Gastroesophageal sphincter (tissue), 4 donors: ENCODE measurements at regions not wholly inside any gene's neighbourhood (a gene's known extent, or its start where the extent isn't known, plus 50 kb on each side); places are given as distances from the start of the nearest gene placed in this dataset.

ENCODE experiments used
- ATAC-seq: fragments of 150-250 bp; one replicate; pipeline ENCODE4 v1.9.1; 2016; ENCODE audit warnings: mild to moderate bottlenecking, moderate library complexity
- H3K27ac ChIP-seq, 4 donors: fragments of 200-600 bp; sonication (generic) in 3 of 4; 1 replicate in 3 of 4; 2 replicates in 1 of 4; pipeline ENCODE4 v1.5.1; 2016 to 2019
- H3K27me3 ChIP-seq: fragments of 200-600 bp; sonication (generic); one replicate; pipeline ENCODE4 v1.5.1; 2019
- H3K36me3 ChIP-seq, 2 donors: fragments of 200-600 bp; sonication (generic); one replicate each; pipeline ENCODE4 v1.5.1; 2019; ENCODE audit warnings: control low read depth in 1 of 2
- H3K4me1 ChIP-seq, 3 donors: fragments of 200-600 bp; sonication (generic); 1 replicate in 2 of 3; 2 replicates in 1 of 3; pipeline ENCODE4 v1.5.1; 2016 to 2019; ENCODE audit warnings: control low read depth in 2 of 3
- H3K4me3 ChIP-seq, 2 donors: fragments of 200-600 bp; sonication (generic); one replicate each; pipeline ENCODE4 v1.5.1; 2019; ENCODE audit warnings: mild to moderate bottlenecking in 1 of 2, moderate library complexity in 1 of 2
- H3K9me3 ChIP-seq, 3 donors: fragments of 200-600 bp; sonication (generic); one replicate each; pipeline ENCODE4 v1.5.1; 2017 to 2019; ENCODE audit warnings: control low read depth in 2 of 3
- EP300 ChIP-seq: sonication (generic); formaldehyde crosslinking; IDR thresholded peaks from one replicate; pipeline ENCODE4 v1.6.1; 2017; ENCODE audit warnings: antibody characterized with exemption, mild to moderate bottlenecking
- POLR2A ChIP-seq, 2 donors: fragments of 450-650 bp; IDR thresholded peaks; one replicate each; pipeline ENCODE4 v1.6.1; 2017; ENCODE audit warnings: antibody characterized with exemption in 2 of 2, mild to moderate bottlenecking in 2 of 2, moderate library complexity in 1 of 2
- POLR2AphosphoS5 ChIP-seq: sonication (generic); formaldehyde crosslinking; IDR thresholded peaks from one replicate; pipeline ENCODE4 v1.6.1; 2017; ENCODE audit warnings: antibody characterized with exemption
- WGBS, 2 donors: methylation state at CpG; one replicate each; pipeline ENCODE4 v1.1.5; 2018; ENCODE audit warnings: low coverage in 1 of 2; 5-methylcytosine and 5-hydroxymethylcytosine counted together
- TF ChIP-seq, protein P1 (sequence below), 4 experiments: fragments of 200-600 bp in 2 of 4; fragments of 450-650 bp in 2 of 4; sonication (generic) in 1 of 4; IDR thresholded peaks; one replicate each; pipeline ENCODE4 v1.5.1; 2017 to 2019; ENCODE audit warnings: antibody characterized with exemption in 4 of 4, mild to moderate bottlenecking in 2 of 4, moderate library complexity in 2 of 4

DNA sequence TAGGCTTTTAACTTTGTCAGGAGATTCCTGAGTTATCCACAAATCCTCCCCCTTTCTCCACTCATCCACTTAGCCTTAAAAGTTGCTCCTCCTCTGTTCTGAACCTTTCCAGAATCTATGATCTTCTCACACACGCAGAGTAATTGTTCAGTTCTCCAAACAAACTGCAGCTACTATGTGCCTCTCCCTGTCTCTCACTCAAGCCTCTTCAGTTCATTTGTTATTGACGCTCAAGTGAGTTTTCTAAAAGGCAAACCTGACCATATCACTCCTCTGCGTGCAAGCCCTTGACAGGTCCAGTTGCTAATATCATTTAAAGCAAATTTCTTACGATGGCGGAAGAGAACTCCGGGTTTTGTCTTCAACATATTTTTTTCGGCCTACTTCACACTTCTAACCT, 1169.7 kb upstream of the TENM4 start:
- H3K27me3 ChIP-seq, result no peaks in the 10 kb centered on the region
- no peaks in the 10 kb centered on the region for H3K4me1 ChIP-seq
- WGBS, 2 donors, result 81 to 89% methylated on average over 7 of the region's 7 CpGs
- H3K9me3 ChIP-seq, result no peaks in the 10 kb centered on the region
- no peak for ATAC-seq
- no peak overlapping the region for H3K4me3 ChIP-seq
- TF ChIP-seq, protein P1, sequence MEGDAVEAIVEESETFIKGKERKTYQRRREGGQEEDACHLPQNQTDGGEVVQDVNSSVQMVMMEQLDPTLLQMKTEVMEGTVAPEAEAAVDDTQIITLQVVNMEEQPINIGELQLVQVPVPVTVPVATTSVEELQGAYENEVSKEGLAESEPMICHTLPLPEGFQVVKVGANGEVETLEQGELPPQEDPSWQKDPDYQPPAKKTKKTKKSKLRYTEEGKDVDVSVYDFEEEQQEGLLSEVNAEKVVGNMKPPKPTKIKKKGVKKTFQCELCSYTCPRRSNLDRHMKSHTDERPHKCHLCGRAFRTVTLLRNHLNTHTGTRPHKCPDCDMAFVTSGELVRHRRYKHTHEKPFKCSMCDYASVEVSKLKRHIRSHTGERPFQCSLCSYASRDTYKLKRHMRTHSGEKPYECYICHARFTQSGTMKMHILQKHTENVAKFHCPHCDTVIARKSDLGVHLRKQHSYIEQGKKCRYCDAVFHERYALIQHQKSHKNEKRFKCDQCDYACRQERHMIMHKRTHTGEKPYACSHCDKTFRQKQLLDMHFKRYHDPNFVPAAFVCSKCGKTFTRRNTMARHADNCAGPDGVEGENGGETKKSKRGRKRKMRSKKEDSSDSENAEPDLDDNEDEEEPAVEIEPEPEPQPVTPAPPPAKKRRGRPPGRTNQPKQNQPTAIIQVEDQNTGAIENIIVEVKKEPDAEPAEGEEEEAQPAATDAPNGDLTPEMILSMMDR (IDR thresholded peaks at IDR 0.05), result no peak
- TF ChIP-seq POLR2AphosphoS5, result no peak
- TF ChIP-seq POLR2A (IDR thresholded peaks at IDR 0.05), result no peak
- no peak for TF ChIP-seq EP300
- no peaks in the 10 kb centered on the region for H3K36me3 ChIP-seq
- H3K27ac ChIP-seq, result no peak overlapping the region

DNA sequence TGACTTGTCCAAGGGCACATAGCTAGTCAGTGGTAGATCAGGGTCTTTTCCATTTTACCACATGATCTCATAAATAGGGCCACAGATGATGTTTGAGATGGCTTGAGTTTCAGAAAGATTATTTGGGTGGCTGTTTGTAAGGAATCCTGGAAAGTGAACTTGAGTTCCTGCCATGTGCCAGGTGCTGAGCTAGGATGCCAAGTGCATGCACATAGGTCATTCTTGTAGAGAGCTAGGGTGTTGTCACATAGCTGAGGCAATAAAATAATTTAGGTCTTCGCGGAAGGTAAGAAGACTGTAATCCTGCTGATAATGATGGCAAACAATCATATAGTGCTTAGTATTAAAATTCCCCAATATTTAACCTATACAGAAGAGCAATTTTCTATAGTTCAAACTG, 1162.6 kb upstream of the TENM4 start:
- H3K9me3 ChIP-seq, result no peaks in the 10 kb centered on the region
- H3K4me1 ChIP-seq, result no peaks in the 10 kb centered on the region
- H3K4me3 ChIP-seq, result no peak overlapping the region
- H3K27ac ChIP-seq, result no peak overlapping the region
- no peaks in the 10 kb centered on the region for H3K27me3 ChIP-seq
- ATAC-seq, result no peak
- 93 to 96% methylated on average over 2 of the region's 2 CpGs for WGBS, 2 donors
- TF ChIP-seq POLR2AphosphoS5 (no peak), EP300 (no peak), POLR2A (IDR thresholded peaks at IDR 0.05) (no peak)
- TF ChIP-seq, protein P1 (IDR thresholded peaks at IDR 0.05), result no peak
- no peaks in the 10 kb centered on the region for H3K36me3 ChIP-seq

DNA sequence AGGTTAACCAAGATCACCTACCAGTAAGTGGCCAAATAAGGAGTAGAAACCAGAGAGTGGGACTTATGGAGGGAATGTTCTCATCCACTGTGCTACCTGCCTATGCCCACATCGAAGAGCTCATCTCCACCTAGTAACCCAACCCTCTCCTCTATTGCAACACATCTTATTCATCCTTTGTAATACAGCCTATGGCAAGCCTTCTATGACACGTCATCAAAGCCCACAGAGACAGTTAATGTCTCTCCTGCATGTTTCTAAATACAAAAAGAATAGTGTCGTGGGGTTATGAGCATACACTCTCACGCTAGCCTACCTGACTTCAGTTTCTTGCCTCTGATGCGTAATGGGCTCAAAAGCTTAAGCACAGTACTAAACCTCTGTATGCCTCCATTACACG, 1158.1 kb upstream of the TENM4 start:
- no peaks in the 10 kb centered on the region for H3K36me3 ChIP-seq
- 89 to 92% methylated on average over 5 to 6 of the region's 6 CpGs for WGBS, 2 donors
- ATAC-seq, result no peak

DNA sequence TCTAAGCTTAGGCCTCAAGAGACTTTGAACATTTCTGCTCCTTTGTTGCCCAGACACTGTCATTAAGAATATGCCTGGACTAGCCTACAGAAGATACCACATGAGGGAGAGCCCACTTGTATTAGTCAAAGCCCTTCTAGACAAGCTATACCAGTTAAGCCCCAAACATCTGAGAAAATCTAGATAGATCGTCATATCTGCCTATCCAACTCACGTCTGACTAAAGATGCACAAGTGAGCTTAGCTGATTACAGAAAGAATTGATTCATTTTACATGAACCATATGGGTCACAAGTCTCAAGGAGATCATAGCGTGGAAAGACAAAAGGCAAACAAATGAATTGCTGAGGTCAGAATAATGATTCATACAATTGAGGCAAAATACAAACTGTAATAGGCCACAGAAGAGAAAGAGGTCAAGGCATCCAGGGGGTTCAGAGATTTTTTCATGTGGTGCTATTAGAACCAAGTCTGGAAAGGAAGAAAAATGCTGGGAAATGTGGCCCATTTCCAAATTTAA, 1155.5 kb upstream of the TENM4 start:
- Histone ChIP-seq H3K4me3 (no peak overlapping the region), H3K27ac (no peak overlapping the region), H3K4me1 (no peaks in the 10 kb centered on the region), H3K9me3 (no peaks in the 10 kb centered on the region), H3K27me3 (no peaks in the 10 kb centered on the region), H3K36me3 (no peaks in the 10 kb centered on the region)
- TF ChIP-seq POLR2A (IDR thresholded peaks at IDR 0.05) (no peak), POLR2AphosphoS5 (no peak), EP300 (no peak)
- TF ChIP-seq, protein P1 (IDR thresholded peaks at IDR 0.05), result no peak
- WGBS, 2 donors, result 92 to 96% methylated on average over 3 of the region's 3 CpGs
- ATAC-seq, result no peak

More for the DNA sequence above, 1158.1 kb upstream of the TENM4 start:
- no peaks in the 10 kb centered on the region for H3K27me3 ChIP-seq
- no peaks in the 10 kb centered on the region for H3K4me1 ChIP-seq
- H3K9me3 ChIP-seq, result no peaks in the 10 kb centered on the region
- no peak overlapping the region for H3K27ac ChIP-seq
- TF ChIP-seq POLR2AphosphoS5 (no peak), EP300 (no peak)
- TF ChIP-seq, protein P1 (IDR thresholded peaks at IDR 0.05), result no peak
- H3K4me3 ChIP-seq, result no peak overlapping the region

DNA sequence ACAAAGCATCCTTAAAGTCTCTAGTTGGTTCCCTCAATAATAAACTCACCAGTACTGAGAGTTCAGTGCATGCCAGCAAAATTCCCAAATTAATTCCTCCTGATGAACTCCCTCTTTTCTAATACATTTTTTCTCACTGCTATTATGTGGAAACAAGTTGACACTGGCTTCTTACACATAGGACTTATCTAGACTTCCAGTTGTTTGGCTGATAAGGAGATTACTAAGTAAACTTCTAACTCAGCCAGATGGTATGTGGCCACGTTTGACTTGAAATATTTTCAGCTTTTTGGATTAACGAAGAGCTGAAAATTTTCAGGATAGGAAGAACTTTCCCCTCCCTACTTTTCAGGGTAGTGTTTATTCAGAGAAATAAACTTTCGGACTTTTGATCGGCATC, 1154.2 kb upstream of the TENM4 start:
- Histone ChIP-seq H3K27me3 (no peaks in the 10 kb centered on the region), H3K27ac (no peak overlapping the region), H3K4me1 (no peaks in the 10 kb centered on the region), H3K4me3 (no peak overlapping the region), H3K9me3 (no peaks in the 10 kb centered on the region), H3K36me3 (no peaks in the 10 kb centered on the region)
- TF ChIP-seq POLR2AphosphoS5 (no peak), EP300 (no peak), POLR2A (IDR thresholded peaks at IDR 0.05) (no peak)
- TF ChIP-seq, protein P1 (IDR thresholded peaks at IDR 0.05), result no peak
- WGBS, 2 donors, result 24 to 28% methylated on average over 4 of the region's 4 CpGs
- ATAC-seq, result no peak
